ENCODE measurements at regions not wholly inside any gene's neighbourhood (a gene's known extent, or its start where the extent isn't known, plus 50 kb on each side); places are given as distances from the start of the nearest gene placed in this dataset.

DNA sequence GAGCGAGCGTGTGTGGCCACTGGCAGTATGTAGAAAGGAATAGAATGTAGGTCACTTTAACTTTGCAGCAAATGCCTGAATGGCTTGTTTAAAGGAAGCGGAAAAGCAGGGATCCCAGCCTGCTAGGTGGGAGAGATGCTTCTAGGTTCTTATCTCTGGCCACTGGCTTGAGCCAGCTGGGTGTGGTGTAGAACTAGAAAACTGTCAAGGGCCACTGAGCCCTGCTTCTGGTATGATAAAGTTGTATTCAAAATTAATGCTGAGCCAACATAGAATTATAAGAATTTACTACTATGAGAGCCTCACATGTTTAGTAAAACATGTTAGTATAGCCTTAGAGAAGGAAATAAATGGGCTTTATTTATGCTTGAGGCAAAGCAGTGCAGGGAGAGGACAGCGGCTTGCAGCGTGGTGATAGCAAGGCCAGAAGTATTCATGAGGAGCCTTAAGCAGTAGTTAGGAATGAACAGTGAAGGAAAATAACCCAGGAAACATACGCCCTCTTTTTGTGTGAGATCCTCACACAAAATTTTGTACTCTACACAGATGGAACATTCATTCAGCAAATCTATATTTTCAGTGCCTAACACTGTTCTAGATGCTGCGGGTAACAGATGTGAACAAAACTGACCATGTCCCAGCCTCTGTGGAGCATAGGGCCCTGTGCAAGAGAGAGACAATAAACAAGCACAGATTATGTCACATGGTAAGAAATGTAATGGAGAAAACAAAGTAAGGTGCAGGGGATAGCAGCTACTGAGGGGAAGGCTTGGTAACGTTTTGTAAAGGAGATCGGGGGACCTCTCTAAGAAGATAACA, 863.2 kb downstream of the DIAPH3 start:
- Histone ChIP-seq H3K9ac (ENCODE audit: control insufficient read depth, insufficient read depth, low read length) (no peak overlapping the region), H3K27ac (ENCODE audit: control insufficient read depth, insufficient read depth) (no peak overlapping the region), H3K4me3 (no peak overlapping the region), H3K27me3 (replicated peaks in 1 of 2; ENCODE audit: control insufficient read depth in 2 of 2, insufficient read depth in 2 of 2, low read length in 1 of 2) (no peaks in the 10 kb centered on the region), H4K20me1 (ENCODE audit: control insufficient read depth, insufficient read depth) (no peaks in the 10 kb centered on the region), H3K4me1 (ENCODE audit: control insufficient read depth, insufficient read depth, low read length) (no peaks in the 10 kb centered on the region), H3K4me2 (ENCODE audit: control insufficient read depth, insufficient read depth) (no peak overlapping the region), H3K36me3 (ENCODE audit: control insufficient read depth in 2 of 2, insufficient read depth in 2 of 2, low read length in 1 of 2) (no peaks in the 10 kb centered on the region), H3K79me2 (ENCODE audit: control insufficient read depth, insufficient read depth, low read length) (no peaks in the 10 kb centered on the region), H3K9me3 (replicated peaks; ENCODE audit: control insufficient read depth, insufficient read depth, low read length) (no peaks in the 10 kb centered on the region), H2AFZ (ENCODE audit: control insufficient read depth, low read depth, low read length) (no peak overlapping the region)
- no TSS peak for BruUV-seq (replicated peaks)
- ChIA-PET CTCF (no interaction called here), POLR2A (no interaction called here), RAD21 (ENCODE audit: unreplicated experiment) (no interaction called here), SMC1A (ENCODE audit: uncharacterized antibody, unreplicated experiment) (no interaction called here)
- TF ChIP-seq MXI1 (IDR thresholded peaks at IDR 0.05; ENCODE audit: low read depth, low read length) (no peak), YY1 (IDR thresholded peaks at IDR 0.05; ENCODE audit: low read depth, low read length) (no peak), CHD2 (IDR thresholded peaks at IDR 0.05; ENCODE audit: borderline replicate concordance, low read depth, low read length) (no peak), GABPA (IDR thresholded peaks at IDR 0.05; ENCODE audit: low read depth) (no peak), CREB1 (IDR thresholded peaks at IDR 0.05; ENCODE audit: low read depth) (no peak), SMAD5 (IDR thresholded peaks at IDR 0.05; ENCODE audit: low read depth) (no peak), ZNF24 (IDR thresholded peaks at IDR 0.05) (no peak)
- TF ChIP-seq, protein P1, sequence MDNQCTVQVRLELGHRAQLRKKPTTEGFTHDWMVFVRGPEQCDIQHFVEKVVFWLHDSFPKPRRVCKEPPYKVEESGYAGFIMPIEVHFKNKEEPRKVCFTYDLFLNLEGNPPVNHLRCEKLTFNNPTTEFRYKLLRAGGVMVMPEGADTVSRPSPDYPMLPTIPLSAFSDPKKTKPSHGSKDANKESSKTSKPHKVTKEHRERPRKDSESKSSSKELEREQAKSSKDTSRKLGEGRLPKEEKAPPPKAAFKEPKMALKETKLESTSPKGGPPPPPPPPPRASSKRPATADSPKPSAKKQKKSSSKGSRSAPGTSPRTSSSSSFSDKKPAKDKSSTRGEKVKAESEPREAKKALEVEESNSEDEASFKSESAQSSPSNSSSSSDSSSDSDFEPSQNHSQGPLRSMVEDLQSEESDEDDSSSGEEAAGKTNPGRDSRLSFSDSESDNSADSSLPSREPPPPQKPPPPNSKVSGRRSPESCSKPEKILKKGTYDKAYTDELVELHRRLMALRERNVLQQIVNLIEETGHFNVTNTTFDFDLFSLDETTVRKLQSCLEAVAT (IDR thresholded peaks at IDR 0.05): no peak
- DNase-seq (ENCODE audit: low read depth, low spot score) (no peak), ATAC-seq (no peak), FAIRE-seq (no peak)
- in situ Hi-C loops (cut with MboI): no loop called here
- 50% methylated on average over 9 of the region's 9 CpGs for WGBS (ENCODE audit: insufficient coverage, insufficient replicate concordance, low lambda C conversion rate, missing lambda C conversion rate)
- intact Hi-C loops (cut with micrococcal nuclease; ENCODE audit: unreplicated experiment): no loop called here
